PC-9 (cell line): ENCODE measurements at regions not wholly inside any gene's neighbourhood (a gene's known extent, or its start where the extent isn't known, plus 50 kb on each side); places are given as distances from the start of the nearest gene placed in this dataset.

ENCODE experiments used
- EZH2 ChIP-seq: fragments of 200-600 bp; sonication (generic); IDR thresholded peaks from 2 replicates; pipeline ENCODE4 v1.8.0; 2017; ENCODE audit warnings: antibody characterized with exemption, low read depth
- TF ChIP-seq, protein P1 (sequence below): fragments of 200-600 bp; sonication (generic); conservative IDR thresholded peaks from 2 replicates; pipeline ENCODE4 v1.6.1; 2017; ENCODE audit warnings: mixed run types, antibody characterized with exemption, mild to moderate bottlenecking, moderate library complexity

DNA sequence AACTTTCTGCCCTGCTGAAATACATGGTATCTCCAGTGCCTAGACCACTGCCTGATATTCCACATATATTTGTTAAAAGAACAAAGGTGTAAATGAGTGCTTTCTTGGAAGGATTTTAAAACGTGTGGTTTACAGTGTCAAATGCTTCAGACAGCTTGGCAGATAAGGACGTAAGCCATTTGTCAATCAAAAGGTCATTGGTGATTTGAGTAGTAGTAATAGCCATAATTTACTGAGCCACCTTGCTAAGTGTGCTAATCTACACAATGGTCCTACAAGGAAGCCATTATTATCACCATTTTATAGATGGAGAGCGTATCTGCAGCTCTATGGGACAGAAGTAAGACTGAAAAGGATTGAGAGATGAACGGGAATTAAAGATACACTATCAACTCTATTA lies 186.8 kb upstream of the MPPED2 start:
- TF ChIP-seq, protein P1, sequence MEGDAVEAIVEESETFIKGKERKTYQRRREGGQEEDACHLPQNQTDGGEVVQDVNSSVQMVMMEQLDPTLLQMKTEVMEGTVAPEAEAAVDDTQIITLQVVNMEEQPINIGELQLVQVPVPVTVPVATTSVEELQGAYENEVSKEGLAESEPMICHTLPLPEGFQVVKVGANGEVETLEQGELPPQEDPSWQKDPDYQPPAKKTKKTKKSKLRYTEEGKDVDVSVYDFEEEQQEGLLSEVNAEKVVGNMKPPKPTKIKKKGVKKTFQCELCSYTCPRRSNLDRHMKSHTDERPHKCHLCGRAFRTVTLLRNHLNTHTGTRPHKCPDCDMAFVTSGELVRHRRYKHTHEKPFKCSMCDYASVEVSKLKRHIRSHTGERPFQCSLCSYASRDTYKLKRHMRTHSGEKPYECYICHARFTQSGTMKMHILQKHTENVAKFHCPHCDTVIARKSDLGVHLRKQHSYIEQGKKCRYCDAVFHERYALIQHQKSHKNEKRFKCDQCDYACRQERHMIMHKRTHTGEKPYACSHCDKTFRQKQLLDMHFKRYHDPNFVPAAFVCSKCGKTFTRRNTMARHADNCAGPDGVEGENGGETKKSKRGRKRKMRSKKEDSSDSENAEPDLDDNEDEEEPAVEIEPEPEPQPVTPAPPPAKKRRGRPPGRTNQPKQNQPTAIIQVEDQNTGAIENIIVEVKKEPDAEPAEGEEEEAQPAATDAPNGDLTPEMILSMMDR, result no peak
- TF ChIP-seq EZH2, result no peak
